Right cardiac atrium (tissue), 5 donors: ENCODE measurements at regions not wholly inside any gene's neighbourhood (a gene's known extent, or its start where the extent isn't known, plus 50 kb on each side); places are given as distances from the start of the nearest gene placed in this dataset.
"Not testable (repeated sequence)": the region's sequence is repeated elsewhere in the genome, so short reads cannot be mapped to it uniquely, and the experiment has no call there.

ENCODE experiments used
- ATAC-seq, 2 donors: fragments of 200-7000 bp; cut with Tn5 transposase; one replicate each; pipeline versions ENCODE4 v1.8.0 to v1.9.1; 2020; ENCODE audit warnings: moderate library complexity in 2 of 2, mild to moderate bottlenecking in 1 of 2
- DNase-seq, 3 donors: peaks; one replicate each; pipeline ENCODE4 v3.0.0-alpha.2; 2020
- H3K27ac ChIP-seq: one replicate; pipeline ENCODE4 v1.5.1; 2013; ENCODE audit warnings: mild to moderate bottlenecking, low read length, control low read depth, moderate library complexity
- H3K27me3 ChIP-seq: one replicate; pipeline ENCODE4 v1.6.1; 2013; ENCODE audit not compliant: control insufficient read depth, insufficient read depth
- H3K4me1 ChIP-seq: one replicate; pipeline ENCODE4 v1.6.1; 2013; ENCODE audit warnings: low read length; ENCODE audit not compliant: control insufficient read depth, insufficient read depth
- H3K4me3 ChIP-seq: one replicate; pipeline ENCODE4 v1.5.1; 2013; ENCODE audit warnings: low read length, control low read depth
- H3K9me3 ChIP-seq: one replicate; pipeline ENCODE4 v1.6.1; 2013; ENCODE audit warnings: low read length; ENCODE audit not compliant: control insufficient read depth
- WGBS: extraction: QIAGEN DNeasy Blood & Tissue Kit; methylation state at CpG from one replicate; pipeline ENCODE4 v1.1.7; 2013; 5-methylcytosine and 5-hydroxymethylcytosine counted together
- intact Hi-C, 4 donors: fragments of 100-400 bp; cut with DNase I; formaldehyde crosslinking; loops; one replicate each; pipeline versions ENCODE4 v1.11.0 to v1.14.0; 2022 to 2023
- donor health status: healthy with polysubstance abuse.
- donor health status: DM: no; HTN: yes; CAD: no.
- donor health status: DM: no; HTN: no; CAD: no.
- donor health status: DM: no; HTN: yes; CAD: no; lungs with severe emphysema.
- donor health status: DM: yes; HTN: yes; CAD: no.

DNA sequence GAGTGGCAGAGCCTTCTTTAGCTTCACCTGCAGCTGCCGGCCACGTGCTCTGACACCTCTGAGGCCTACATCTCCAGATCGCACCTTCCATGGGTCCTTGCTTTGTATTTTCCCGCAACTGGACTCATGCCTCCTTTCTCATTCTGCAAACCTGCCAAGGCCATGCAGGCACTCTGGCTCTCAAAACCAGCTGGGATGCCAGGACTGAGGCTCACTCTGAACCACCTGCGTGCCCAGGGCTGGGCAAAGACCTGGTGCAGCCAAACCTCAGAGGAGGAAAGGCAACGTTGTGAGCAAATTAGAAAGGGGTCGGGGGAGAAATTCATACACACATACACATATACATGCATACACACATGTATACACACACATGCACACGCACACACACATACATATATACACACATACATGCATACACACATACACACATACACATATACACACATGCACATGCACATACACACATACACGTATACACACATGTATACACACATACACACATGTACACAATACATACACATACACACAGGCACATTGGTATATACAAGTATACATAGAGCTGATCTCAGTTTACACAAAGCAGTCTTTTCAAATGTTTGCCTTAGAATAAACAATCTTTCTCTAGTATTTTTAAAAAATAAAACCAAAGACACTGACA lies 125.2 kb downstream of the RTP5 start:
- H3K27me3 ChIP-seq = no peaks in the 10 kb centered on the region
- intact Hi-C loops = no loop called here
- no peaks in the 10 kb centered on the region for H3K9me3 ChIP-seq
- DNase-seq = no peak
- H3K27ac ChIP-seq = no peak overlapping the region
- no peak for ATAC-seq
- H3K4me1 ChIP-seq = no peaks in the 10 kb centered on the region
- no peak overlapping the region for H3K4me3 ChIP-seq
- 87% methylated on average over 9 of the region's 9 CpGs for WGBS

DNA sequence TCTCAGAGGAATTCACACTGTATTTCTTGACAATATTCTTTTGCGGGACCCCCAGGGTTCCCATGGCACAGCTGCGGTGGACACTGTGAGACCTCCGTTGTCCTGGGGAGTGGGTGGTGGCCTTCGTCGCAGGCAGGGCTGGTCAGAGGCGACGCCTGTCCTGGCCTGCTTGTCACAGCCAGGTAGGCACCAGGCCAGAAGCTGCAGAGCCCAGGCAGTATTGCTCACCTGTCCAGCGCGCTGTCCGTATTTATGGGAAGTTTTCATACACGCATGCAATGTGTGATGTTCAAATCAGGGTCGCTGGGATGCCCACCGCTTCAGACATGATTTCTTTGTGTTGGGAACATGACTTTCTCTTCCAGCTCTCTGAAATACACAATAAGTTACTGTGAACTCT lies 126.6 kb downstream of the RTP5 start:
- DNase-seq = no peak
- ATAC-seq = no peak
- Histone ChIP-seq H3K27ac (no peak overlapping the region), H3K4me3 (no peak overlapping the region), H3K4me1 (no peaks in the 10 kb centered on the region), H3K9me3 (no peaks in the 10 kb centered on the region), H3K27me3 (no peaks in the 10 kb centered on the region)
- 93% methylated on average over 13 of the region's 13 CpGs for WGBS
- intact Hi-C loops = no loop called here

DNA sequence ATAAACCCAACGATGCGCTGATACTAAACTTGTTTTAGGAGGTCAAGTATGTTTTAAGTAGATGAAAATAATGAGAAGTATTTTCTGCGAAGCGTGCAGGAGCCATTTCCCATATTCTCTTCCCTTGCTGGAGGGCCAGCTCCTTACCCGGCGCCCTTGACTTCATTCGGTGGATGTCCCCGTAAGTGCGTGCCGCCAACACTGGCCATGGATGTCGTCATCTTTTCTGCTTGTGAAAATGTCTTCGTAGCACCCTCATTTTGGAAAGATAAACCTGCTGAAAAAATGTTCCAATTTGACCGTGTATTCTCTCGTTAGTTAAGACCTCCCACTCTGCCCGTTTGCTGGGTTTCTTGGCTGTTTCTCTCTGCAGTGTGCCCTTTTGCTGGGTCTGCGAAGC lies 127.5 kb downstream of the RTP5 start:
- no peak for DNase-seq
- no peaks in the 10 kb centered on the region for H3K9me3 ChIP-seq
- 89% methylated on average over 16 of the region's 16 CpGs for WGBS
- no peak overlapping the region for H3K4me3 ChIP-seq
- no peak overlapping the region for H3K27ac ChIP-seq
- H3K4me1 ChIP-seq = no peaks in the 10 kb centered on the region
- ATAC-seq = no peak
- H3K27me3 ChIP-seq = no peaks in the 10 kb centered on the region
- intact Hi-C loops = no loop called here

DNA sequence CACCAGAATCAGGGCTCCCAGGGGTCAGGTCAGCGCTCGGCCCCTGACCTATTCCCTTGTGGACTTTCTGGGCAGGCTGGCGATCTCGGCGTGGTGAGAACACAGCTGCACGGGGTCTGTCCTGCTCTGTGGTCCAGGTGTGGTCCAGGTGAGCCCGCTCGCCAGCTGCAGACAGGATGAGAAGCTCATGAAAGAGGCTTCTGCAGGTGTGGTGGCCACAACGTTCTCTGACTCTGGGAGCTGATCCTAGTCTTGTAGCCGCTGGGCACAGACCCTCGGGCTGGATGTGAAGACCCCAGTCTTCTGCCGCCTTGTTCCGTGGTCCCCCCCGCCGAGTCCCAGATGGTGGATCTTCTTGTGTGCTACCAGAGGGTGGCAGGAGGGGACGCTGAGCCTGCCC lies 129.7 kb downstream of the RTP5 start:
- DNase-seq (no peak), ATAC-seq (no peak)
- Histone ChIP-seq H3K4me3 (no peak overlapping the region), H3K27me3 (no peaks in the 10 kb centered on the region), H3K27ac (no peak overlapping the region), H3K9me3 (no peaks in the 10 kb centered on the region), H3K4me1 (no peaks in the 10 kb centered on the region)
- intact Hi-C loops = no loop called here
- WGBS = 82% methylated on average over 16 of the region's 16 CpGs

DNA sequence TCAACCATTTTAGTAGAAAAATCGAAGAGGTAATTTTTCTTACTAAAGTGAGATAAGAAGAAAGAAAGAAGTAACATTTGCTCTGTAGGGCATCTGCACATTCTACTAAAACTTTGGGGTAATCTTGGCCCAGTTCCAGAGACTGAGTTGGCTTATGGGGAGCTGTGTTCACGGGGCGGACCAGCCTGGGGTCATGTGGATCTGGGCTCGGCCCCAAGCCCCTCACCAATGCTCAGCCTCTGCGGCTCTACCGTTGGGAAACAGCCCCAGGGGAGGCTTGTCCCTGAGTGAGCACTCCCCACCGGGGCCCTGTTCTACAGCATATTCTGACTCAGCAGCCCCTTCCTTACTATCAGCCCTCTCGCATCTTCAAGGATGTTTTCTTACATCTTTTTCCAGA lies 132.3 kb downstream of the RTP5 start:
- intact Hi-C loops = no loop called here
- Histone ChIP-seq H3K27me3 (no peaks in the 10 kb centered on the region), H3K4me3 (no peak overlapping the region), H3K4me1 (no peaks in the 10 kb centered on the region), H3K27ac (no peak overlapping the region), H3K9me3 (no peaks in the 10 kb centered on the region)
- ATAC-seq = no peak
- WGBS = 81% methylated on average over 8 of the region's 8 CpGs
- DNase-seq = no peak

DNA sequence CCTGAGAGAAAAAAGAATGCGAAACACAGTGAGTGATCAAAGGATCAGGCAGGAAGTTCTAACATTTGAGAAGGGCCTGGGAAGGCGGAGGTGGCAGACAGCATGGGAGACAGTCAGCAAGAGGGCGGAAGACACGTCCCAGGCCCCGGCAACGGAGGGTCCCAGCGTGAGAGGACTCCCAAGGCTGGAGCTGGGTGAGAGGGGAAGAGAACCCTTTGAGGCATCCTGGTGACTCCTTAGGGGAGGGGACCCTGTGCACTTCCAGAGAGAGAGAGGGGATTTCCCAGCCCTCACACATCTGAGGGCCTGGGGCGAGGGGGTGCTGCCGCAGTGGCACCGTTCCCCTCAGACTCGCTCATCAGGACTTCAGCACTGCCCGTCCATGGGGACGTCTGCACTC lies 133.4 kb downstream of the RTP5 start:
- no peaks in the 10 kb centered on the region for H3K27me3 ChIP-seq
- H3K27ac ChIP-seq = no peak overlapping the region
- H3K4me3 ChIP-seq = no peak overlapping the region
- intact Hi-C loops = no loop called here
- WGBS = 71% methylated on average over 13 of the region's 13 CpGs
- no peaks in the 10 kb centered on the region for H3K4me1 ChIP-seq
- ATAC-seq (no peak), DNase-seq (no peak)
- no peaks in the 10 kb centered on the region for H3K9me3 ChIP-seq

DNA sequence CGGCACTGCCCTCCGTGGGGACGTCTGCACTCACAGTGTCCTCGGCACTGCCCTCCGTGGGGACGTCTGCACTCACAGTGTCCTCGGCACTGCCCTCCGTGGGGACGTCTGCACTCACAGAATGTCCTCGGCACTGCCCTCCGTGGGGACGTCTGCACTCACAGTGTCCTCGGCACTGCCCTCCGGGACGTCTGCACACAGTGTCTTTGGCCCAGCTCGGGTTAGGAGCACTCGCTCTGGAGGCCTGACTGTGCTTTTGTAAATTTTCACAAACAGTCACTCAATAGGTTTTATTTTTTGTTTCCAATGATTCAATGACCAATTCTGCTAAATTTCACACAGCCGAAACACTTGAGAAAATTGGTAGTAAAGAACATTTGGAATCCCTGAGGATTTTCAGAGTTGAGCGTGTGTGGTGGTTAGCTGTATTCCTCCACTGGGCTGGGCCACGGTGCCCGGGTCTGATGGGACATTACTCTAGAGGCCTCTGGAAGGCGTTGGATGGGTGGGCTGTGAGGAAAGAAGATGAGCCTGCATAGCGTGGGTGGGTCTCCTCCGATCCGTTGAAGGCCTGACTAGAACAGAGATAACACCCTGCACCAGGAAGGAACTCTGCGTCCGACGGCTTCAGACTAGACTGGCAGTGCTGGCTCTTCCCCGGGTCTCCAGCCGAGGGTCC lies 134.8 kb downstream of the RTP5 start:
- no peak for ATAC-seq
- 78% methylated on average over 22 of the region's 30 CpGs for WGBS
- no peak for DNase-seq
- H3K4me3 ChIP-seq = no peak overlapping the region
- H3K27me3 ChIP-seq = no peaks in the 10 kb centered on the region
- intact Hi-C loops = no loop called here
- H3K9me3 ChIP-seq = no peaks in the 10 kb centered on the region
- H3K27ac ChIP-seq = no peak overlapping the region
- H3K4me1 ChIP-seq = no peaks in the 10 kb centered on the region

DNA sequence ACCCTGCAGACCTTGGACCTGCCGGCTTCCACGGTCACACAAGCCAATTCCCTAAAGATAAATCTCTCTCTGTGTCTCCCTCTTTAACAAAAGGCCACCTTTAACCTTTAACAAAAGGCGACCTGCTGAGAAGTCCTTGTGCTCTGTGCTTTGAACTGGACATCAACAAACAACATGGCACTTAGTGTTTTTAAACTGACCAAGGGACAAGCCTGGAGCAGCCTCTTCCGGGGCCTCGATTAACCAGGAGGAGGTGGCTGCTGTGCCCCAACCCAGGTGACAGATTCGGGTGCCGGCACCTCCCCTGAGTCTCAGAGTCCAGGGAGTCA lies 135.3 kb downstream of the RTP5 start:
- Histone ChIP-seq H3K27ac (no peak overlapping the region), H3K4me3 (no peak overlapping the region), H3K4me1 (no peaks in the 10 kb centered on the region), H3K9me3 (no peaks in the 10 kb centered on the region), H3K27me3 (no peaks in the 10 kb centered on the region)
- DNase-seq (no peak), ATAC-seq (no peak)
- WGBS = 92% methylated on average over 7 of the region's 7 CpGs
- intact Hi-C loops = no loop called here

DNA sequence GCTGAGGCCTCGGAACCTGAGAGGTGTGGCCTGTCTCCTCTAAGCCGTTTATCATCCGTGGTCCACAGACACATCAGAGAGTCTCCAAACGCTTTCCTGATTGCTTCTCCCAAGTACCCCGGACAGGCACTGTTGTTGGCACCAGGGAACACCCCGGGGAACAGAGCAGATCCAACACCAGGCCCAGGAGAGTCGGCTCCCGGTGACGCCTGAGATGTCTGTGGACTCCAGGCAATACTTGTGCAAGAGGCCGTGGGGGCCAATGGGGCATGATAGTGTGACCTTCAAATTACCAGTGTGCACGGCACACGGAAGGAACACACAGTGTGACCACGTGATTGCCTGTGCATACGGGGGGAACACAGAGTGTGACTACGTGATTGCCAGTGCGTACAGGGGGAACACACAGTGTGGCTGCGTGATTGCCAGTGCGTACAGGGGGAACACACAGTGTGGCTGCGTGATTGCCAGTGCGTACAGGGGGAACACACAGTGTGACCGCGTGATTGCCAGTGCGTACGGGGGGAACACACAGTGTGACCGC lies 136.6 kb downstream of the RTP5 start:
- intact Hi-C loops, H3K4me3 ChIP-seq, ATAC-seq, DNase-seq, H3K27me3 ChIP-seq, H3K4me1 ChIP-seq, H3K27ac ChIP-seq, H3K9me3 ChIP-seq: not testable (repeated sequence)
- WGBS = 82% methylated on average over 20 of the region's 25 CpGs

DNA sequence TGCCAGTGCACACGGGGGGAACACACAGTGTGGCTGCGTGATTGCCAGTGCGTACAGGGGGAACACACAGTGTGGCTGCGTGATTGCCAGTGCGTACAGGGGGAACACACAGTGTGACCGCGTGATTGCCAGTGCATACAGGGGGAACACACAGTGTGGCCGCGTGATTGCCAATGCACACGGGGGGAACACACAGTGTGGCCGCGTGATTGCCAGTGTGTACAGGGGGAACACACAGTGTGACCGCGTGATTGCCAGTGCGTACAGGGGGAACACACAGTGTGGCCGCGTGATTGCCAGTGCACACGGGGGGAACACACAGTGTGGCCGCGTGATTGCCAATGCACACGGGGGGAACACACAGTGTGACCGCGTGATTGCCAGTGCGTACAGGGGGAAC lies 139.4 kb downstream of the RTP5 start:
- intact Hi-C loops, H3K27ac ChIP-seq, H3K27me3 ChIP-seq, ATAC-seq, H3K9me3 ChIP-seq, H3K4me3 ChIP-seq, H3K4me1 ChIP-seq, DNase-seq: not testable (repeated sequence)
- 81% methylated on average over 12 of the region's 24 CpGs for WGBS

DNA sequence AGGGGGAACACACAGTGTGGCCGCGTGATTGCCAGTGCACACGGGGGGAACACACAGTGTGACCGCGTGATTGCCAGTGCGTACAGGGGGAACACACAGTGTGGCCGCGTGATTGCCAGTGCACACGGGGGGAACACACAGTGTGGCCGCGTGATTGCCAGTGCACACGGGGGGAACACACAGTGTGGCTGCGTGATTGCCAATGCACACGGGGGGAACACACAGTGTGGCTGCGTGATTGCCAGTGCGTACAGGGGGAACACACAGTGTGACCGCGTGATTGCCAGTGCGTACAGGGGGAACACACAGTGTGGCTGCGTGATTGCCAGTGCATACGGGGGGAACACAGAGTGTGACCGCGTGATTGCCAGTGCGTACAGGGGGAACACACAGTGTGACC lies 140.3 kb downstream of the RTP5 start:
- intact Hi-C loops, H3K4me3 ChIP-seq, H3K9me3 ChIP-seq, H3K27ac ChIP-seq, H3K27me3 ChIP-seq, ATAC-seq, DNase-seq, H3K4me1 ChIP-seq: not testable (repeated sequence)
- WGBS = 80% methylated on average over 17 of the region's 24 CpGs
